T-helper 1 cell treated with Interleukin-12 subunit alpha and Interleukin-12 subunit beta and Interleukin-4 antibody, amounts not matched to agents 30 μg/mL and 1 μg/mL, for 36 hours (primary cell): ENCODE measurements at regions not wholly inside any gene's neighbourhood (a gene's known extent, or its start where the extent isn't known, plus 50 kb on each side); places are given as distances from the start of the nearest gene placed in this dataset.
"Not testable (repeated sequence)": the region's sequence is repeated elsewhere in the genome, so short reads cannot be mapped to it uniquely, and the experiment has no call there.

ENCODE experiments used
- H3K27ac Mint-ChIP-seq: one replicate; pipeline ENCODE4 v1.8.0; 2021; ENCODE audit warnings: mild to moderate bottlenecking, mixed read lengths
- H3K27me3 Mint-ChIP-seq: one replicate; pipeline ENCODE4 v1.8.0; 2021; ENCODE audit warnings: low read depth, mixed read lengths
- H3K36me3 Mint-ChIP-seq: one replicate; pipeline ENCODE4 v1.8.0; 2021; ENCODE audit warnings: low read depth, mixed read lengths
- H3K4me1 Mint-ChIP-seq: one replicate; pipeline ENCODE4 v1.8.0; 2021; ENCODE audit warnings: low read depth, mixed read lengths
- H3K4me3 Mint-ChIP-seq: one replicate; pipeline ENCODE4 v1.8.0; 2021; ENCODE audit warnings: mild to moderate bottlenecking, moderate library complexity, mixed read lengths
- H3K9me3 Mint-ChIP-seq: one replicate; pipeline ENCODE4 v1.8.0; 2021; ENCODE audit warnings: mixed read lengths

GRCh38 chrX:122943918-122944317 is 240.2 kb upstream of the GRIA3 start:
- no peak overlapping the region for H3K27ac Mint-ChIP-seq
- H3K4me3 Mint-ChIP-seq, result no peak overlapping the region
- no peaks in the 10 kb centered on the region for H3K9me3 Mint-ChIP-seq
- no peaks in the 10 kb centered on the region for H3K4me1 Mint-ChIP-seq
- no peaks in the 10 kb centered on the region for H3K36me3 Mint-ChIP-seq
- no peaks in the 10 kb centered on the region for H3K27me3 Mint-ChIP-seq

- H3K9me3 Mint-ChIP-seq, result no peaks in the 10 kb centered on the region
- H3K27ac Mint-ChIP-seq, result no peak overlapping the region
- no peaks in the 10 kb centered on the region for H3K27me3 Mint-ChIP-seq
- H3K4me3 Mint-ChIP-seq, result no peak overlapping the region
- H3K4me1 Mint-ChIP-seq, result no peaks in the 10 kb centered on the region
- no peaks in the 10 kb centered on the region for H3K36me3 Mint-ChIP-seq
These were observed 238.8 kb upstream of the GRIA3 start for GRCh38 chrX:122945328-122945727.

- H3K4me3 Mint-ChIP-seq, result no peak overlapping the region
- H3K9me3 Mint-ChIP-seq, result peaks cover 6% of the 10 kb centered on the region
These were observed 211.5 kb upstream of the GRIA3 start for GRCh38 chrX:122972604-122973003.

GRCh38 chrX:122982521-122982920 is 201.6 kb upstream of the GRIA3 start:
- Mint-ChIP-seq H3K4me1 (no peaks in the 10 kb centered on the region), H3K4me3 (no peak overlapping the region), H3K27me3 (no peaks in the 10 kb centered on the region), H3K27ac (no peak overlapping the region), H3K36me3 (no peaks in the 10 kb centered on the region), H3K9me3 (no peaks in the 10 kb centered on the region)

More at GRCh38 chrX:122972604-122973003, 211.5 kb upstream of the GRIA3 start:
- Mint-ChIP-seq H3K27ac (no peak overlapping the region), H3K27me3 (no peaks in the 10 kb centered on the region), H3K36me3 (no peaks in the 10 kb centered on the region), H3K4me1 (no peaks in the 10 kb centered on the region)

- not testable (repeated sequence) for H3K4me3 Mint-ChIP-seq, H3K9me3 Mint-ChIP-seq, H3K4me1 Mint-ChIP-seq, H3K36me3 Mint-ChIP-seq, H3K27ac Mint-ChIP-seq, H3K27me3 Mint-ChIP-seq
These were observed 181.2 kb upstream of the GRIA3 start for GRCh38 chrX:123002844-123003243.

GRCh38 chrX:123013141-123013540 is 170.9 kb upstream of the GRIA3 start:
- H3K4me3 Mint-ChIP-seq, result no peak overlapping the region
- peaks cover 9% of the 10 kb centered on the region for H3K9me3 Mint-ChIP-seq
- no peaks in the 10 kb centered on the region for H3K27me3 Mint-ChIP-seq
- H3K4me1 Mint-ChIP-seq, result no peaks in the 10 kb centered on the region
- no peaks in the 10 kb centered on the region for H3K36me3 Mint-ChIP-seq
- H3K27ac Mint-ChIP-seq, result no peak overlapping the region

- no peak overlapping the region for H3K27ac Mint-ChIP-seq
- H3K4me1 Mint-ChIP-seq, result no peaks in the 10 kb centered on the region
- no peaks in the 10 kb centered on the region for H3K36me3 Mint-ChIP-seq
- no peak overlapping the region for H3K4me3 Mint-ChIP-seq
- H3K9me3 Mint-ChIP-seq, result no peaks in the 10 kb centered on the region
- H3K27me3 Mint-ChIP-seq, result no peaks in the 10 kb centered on the region
These were observed 147.7 kb upstream of the GRIA3 start for GRCh38 chrX:123036401-123036800.

- no peaks in the 10 kb centered on the region for H3K27me3 Mint-ChIP-seq
- no peak overlapping the region for H3K27ac Mint-ChIP-seq
- H3K36me3 Mint-ChIP-seq, result no peaks in the 10 kb centered on the region
- H3K4me3 Mint-ChIP-seq, result no peak overlapping the region
- no peaks in the 10 kb centered on the region for H3K4me1 Mint-ChIP-seq
- H3K9me3 Mint-ChIP-seq, result no peaks in the 10 kb centered on the region
These were observed 134.9 kb upstream of the GRIA3 start for GRCh38 chrX:123049071-123049625.

- H3K27ac Mint-ChIP-seq, result no peak overlapping the region
- no peaks in the 10 kb centered on the region for H3K4me1 Mint-ChIP-seq
- H3K36me3 Mint-ChIP-seq, result no peaks in the 10 kb centered on the region
- no peak overlapping the region for H3K4me3 Mint-ChIP-seq
- no peaks in the 10 kb centered on the region for H3K9me3 Mint-ChIP-seq
- H3K27me3 Mint-ChIP-seq, result no peaks in the 10 kb centered on the region
These were observed 123.1 kb upstream of the GRIA3 start for GRCh38 chrX:123060986-123061385.

- Mint-ChIP-seq H3K27me3 (no peaks in the 10 kb centered on the region), H3K4me1 (no peaks in the 10 kb centered on the region), H3K27ac (no peak overlapping the region), H3K36me3 (no peaks in the 10 kb centered on the region), H3K4me3 (no peak overlapping the region), H3K9me3 (no peaks in the 10 kb centered on the region)
These were observed 120.0 kb upstream of the GRIA3 start for GRCh38 chrX:123064053-123064452.

- H3K4me1 Mint-ChIP-seq, result no peaks in the 10 kb centered on the region
- H3K27ac Mint-ChIP-seq, result no peak overlapping the region
These were observed 111.2 kb upstream of the GRIA3 start for GRCh38 chrX:123072686-123073385.

GRCh38 chrX:123075947-123076561 is 108.0 kb upstream of the GRIA3 start:
- Mint-ChIP-seq H3K4me3 (no peak overlapping the region), H3K36me3 (no peaks in the 10 kb centered on the region), H3K9me3 (no peaks in the 10 kb centered on the region), H3K27ac (no peak overlapping the region), H3K4me1 (no peaks in the 10 kb centered on the region), H3K27me3 (no peaks in the 10 kb centered on the region)

More at GRCh38 chrX:123072686-123073385, 111.2 kb upstream of the GRIA3 start:
- Mint-ChIP-seq H3K27me3 (no peaks in the 10 kb centered on the region), H3K9me3 (no peaks in the 10 kb centered on the region), H3K4me3 (no peak overlapping the region), H3K36me3 (no peaks in the 10 kb centered on the region)

GRCh38 chrX:123077631-123078030 is 106.4 kb upstream of the GRIA3 start:
- no peaks in the 10 kb centered on the region for H3K27me3 Mint-ChIP-seq

GRCh38 chrX:123080065-123080464 is 104.0 kb upstream of the GRIA3 start:
- Mint-ChIP-seq H3K4me3 (no peak overlapping the region), H3K9me3 (no peaks in the 10 kb centered on the region), H3K36me3 (no peaks in the 10 kb centered on the region), H3K27ac (no peak overlapping the region), H3K27me3 (no peaks in the 10 kb centered on the region), H3K4me1 (no peaks in the 10 kb centered on the region)

More at GRCh38 chrX:123077631-123078030, 106.4 kb upstream of the GRIA3 start:
- H3K4me3 Mint-ChIP-seq, result no peak overlapping the region
- no peaks in the 10 kb centered on the region for H3K36me3 Mint-ChIP-seq
- H3K27ac Mint-ChIP-seq, result no peak overlapping the region
- no peaks in the 10 kb centered on the region for H3K9me3 Mint-ChIP-seq
- H3K4me1 Mint-ChIP-seq, result no peaks in the 10 kb centered on the region

GRCh38 chrX:123081776-123082175 is 102.3 kb upstream of the GRIA3 start:
- H3K4me1 Mint-ChIP-seq, result no peaks in the 10 kb centered on the region
- no peak overlapping the region for H3K27ac Mint-ChIP-seq
- H3K36me3 Mint-ChIP-seq, result no peaks in the 10 kb centered on the region
- no peaks in the 10 kb centered on the region for H3K9me3 Mint-ChIP-seq
- no peak overlapping the region for H3K4me3 Mint-ChIP-seq
- no peaks in the 10 kb centered on the region for H3K27me3 Mint-ChIP-seq
